ENCODE measurements at regions not wholly inside any gene's neighbourhood (a gene's known extent, or its start where the extent isn't known, plus 50 kb on each side); places are given as distances from the start of the nearest gene placed in this dataset.

GRCh38 chr3:132124096-132124495, 89.3 kb upstream of the CPNE4 start:
- no peak for DNase-seq (ENCODE audit: low spot score)
- WGBS = 73% methylated on average over 3 of the region's 3 CpGs
- Histone ChIP-seq H3K4me1 (ENCODE audit: control insufficient read depth in 4 of 4, insufficient read depth in 4 of 4, low read length in 3 of 4) (no peaks in the 10 kb centered on the region), H3K9ac (ENCODE audit: low read depth in 1 of 2, low read length in 2 of 2) (no peak overlapping the region), H3K27ac (ENCODE audit: low read depth in 1 of 2, low read length in 2 of 2) (no peak overlapping the region), H3K4me3 (ENCODE audit: low read depth in 1 of 3, low read length in 3 of 3) (no peak overlapping the region), H3K9me3 (ENCODE audit: control insufficient read depth in 4 of 4, low read length in 3 of 4) (peaks cover 0 to 2% (median 0%) of the 10 kb centered on the region in 4 donors), H3K36me3 (ENCODE audit: control insufficient read depth in 4 of 4, insufficient read depth in 3 of 4, low read depth in 1 of 4, low read length in 3 of 4) (no peaks in the 10 kb centered on the region), H3K27me3 (ENCODE audit: control insufficient read depth in 4 of 4, insufficient read depth in 4 of 4, low read length in 3 of 4) (no peaks in the 10 kb centered on the region)
- TF ChIP-seq CTCF (IDR thresholded peaks at IDR 0.05; ENCODE audit: low read depth, low read length, missing input control) (no peak), YY1 (IDR thresholded peaks at IDR 0.05) (no peak)

DNA sequence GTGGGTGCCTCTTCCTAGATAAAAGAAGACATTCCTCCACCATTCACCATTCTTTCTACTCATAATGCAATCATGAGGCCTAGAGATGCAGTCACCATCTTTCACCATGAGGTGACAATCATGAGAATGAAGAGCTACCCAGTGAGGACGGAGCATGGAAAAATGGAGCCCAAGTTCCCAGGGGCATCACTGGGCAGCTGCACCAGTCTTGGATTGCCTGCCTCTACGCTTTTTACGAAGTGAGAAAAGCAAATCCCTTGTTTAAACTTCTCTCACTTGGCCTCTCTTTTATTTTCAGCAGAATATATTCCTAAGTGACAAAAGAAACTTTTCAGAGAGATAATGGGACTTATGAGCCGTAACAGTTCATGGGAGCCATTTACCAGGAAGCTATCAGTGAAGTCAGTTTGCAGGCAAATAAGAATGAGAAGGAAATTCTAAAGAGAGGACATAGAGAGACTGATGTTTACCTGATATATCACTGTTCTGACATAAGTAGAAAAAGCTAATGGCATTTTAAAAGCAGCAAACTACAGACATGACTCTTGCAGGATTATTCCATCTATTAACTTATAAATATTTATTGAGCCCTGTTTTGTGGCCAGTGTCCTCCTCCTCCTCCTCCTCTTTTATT, 90.0 kb upstream of the CPNE4 start:
- Histone ChIP-seq H3K36me3 (ENCODE audit: control insufficient read depth in 4 of 4, insufficient read depth in 3 of 4, low read depth in 1 of 4, low read length in 3 of 4) (no peaks in the 10 kb centered on the region), H3K27ac (ENCODE audit: low read depth in 1 of 2, low read length in 2 of 2) (no peak overlapping the region), H3K9me3 (ENCODE audit: control insufficient read depth in 4 of 4, low read length in 3 of 4) (peaks cover 0 to 2% (median 0%) of the 10 kb centered on the region in 4 donors), H3K9ac (ENCODE audit: low read depth in 1 of 2, low read length in 2 of 2) (no peak overlapping the region), H3K4me3 (ENCODE audit: low read depth in 1 of 3, low read length in 3 of 3) (no peak overlapping the region), H3K27me3 (ENCODE audit: control insufficient read depth in 4 of 4, insufficient read depth in 4 of 4, low read length in 3 of 4) (no peaks in the 10 kb centered on the region), H3K4me1 (ENCODE audit: control insufficient read depth in 4 of 4, insufficient read depth in 4 of 4, low read length in 3 of 4) (no peaks in the 10 kb centered on the region)
- 71% methylated on average over 4 of the region's 4 CpGs for whole genome bisulfite sequencing
- TF ChIP-seq RXRA (IDR thresholded peaks at IDR 0.05) = no peak
- no peak for TF ChIP-seq JUND (IDR thresholded peaks at IDR 0.05)
- no peak for DNase-seq (ENCODE audit: low spot score)

- no peak overlapping the region for H3K27ac ChIP-seq (ENCODE audit: low read depth in 1 of 2, low read length in 2 of 2)
- no peaks in the 10 kb centered on the region for H3K9me3 ChIP-seq (ENCODE audit: control insufficient read depth in 4 of 4, low read length in 3 of 4)
- no peak for DNase-seq (ENCODE audit: low spot score)
- no peaks in the 10 kb centered on the region for H3K36me3 ChIP-seq (ENCODE audit: control insufficient read depth in 4 of 4, insufficient read depth in 3 of 4, low read depth in 1 of 4, low read length in 3 of 4)
- no peaks in the 10 kb centered on the region for H3K4me1 ChIP-seq (ENCODE audit: control insufficient read depth in 4 of 4, insufficient read depth in 4 of 4, low read length in 3 of 4)
- WGBS = 58% methylated on average over 1 of the region's 1 CpG
- H3K9ac ChIP-seq (ENCODE audit: low read depth in 1 of 2, low read length in 2 of 2) = no peak overlapping the region
- H3K27me3 ChIP-seq (ENCODE audit: control insufficient read depth in 4 of 4, insufficient read depth in 4 of 4, low read length in 3 of 4) = no peaks in the 10 kb centered on the region
- H3K4me3 ChIP-seq (ENCODE audit: low read depth in 1 of 3, low read length in 3 of 3) = no peak overlapping the region
- no peak for TF ChIP-seq NR2F2 (IDR thresholded peaks at IDR 0.05)
Measured at GRCh38 chr3:132134611-132135010, 99.8 kb upstream of the CPNE4 start.

DNA sequence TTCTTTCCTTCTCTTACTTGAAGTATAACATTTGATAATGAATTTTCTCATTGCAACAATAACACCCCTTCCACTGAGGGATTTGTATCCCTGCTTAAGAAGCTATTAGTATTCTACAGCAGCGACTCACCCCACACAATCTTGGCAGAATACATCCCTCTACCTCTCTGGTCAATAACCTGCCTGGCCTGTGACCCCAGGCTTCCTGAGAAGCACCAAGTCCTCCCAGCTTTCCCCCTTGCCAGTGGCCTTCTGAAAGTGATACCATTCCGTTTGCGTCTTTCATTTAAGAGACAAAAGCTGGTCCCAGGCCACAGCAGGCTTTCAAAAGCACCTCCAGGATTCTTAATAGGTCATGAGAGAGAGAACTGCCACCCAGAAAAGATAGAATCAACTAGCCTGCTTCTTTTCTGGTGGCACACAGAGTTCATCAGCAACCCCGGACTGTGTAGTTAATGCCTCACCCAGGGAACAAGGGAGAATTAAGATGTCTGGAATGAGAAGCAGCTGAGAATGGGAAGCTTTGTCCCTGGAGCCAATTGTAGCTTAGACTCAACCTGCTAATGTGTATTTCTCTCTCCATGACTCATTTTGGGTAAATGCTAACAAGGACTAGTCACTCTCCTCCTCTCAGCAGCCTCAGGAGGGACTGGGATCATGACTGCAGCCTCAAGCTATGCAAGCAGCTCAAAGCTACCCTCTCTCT, 101.0 kb upstream of the CPNE4 start:
- H3K9ac ChIP-seq (ENCODE audit: low read depth in 1 of 2, low read length in 2 of 2) = no peak overlapping the region
- H3K27ac ChIP-seq (ENCODE audit: low read depth in 1 of 2, low read length in 2 of 2) = no peak overlapping the region
- no peak for DNase-seq (ENCODE audit: low spot score)
- TF ChIP-seq CTCF (IDR thresholded peaks at IDR 0.05; ENCODE audit: low read depth, low read length, missing input control) (no peak), GABPA (IDR thresholded peaks at IDR 0.05 in 1 of 2, conservative IDR thresholded peaks at IDR 0.05 in 1 of 2) (no peak), HNF4A (conservative IDR thresholded peaks at IDR 0.05) (no peak), HNF4G (IDR thresholded peaks at IDR 0.05) (no peak), FOXA2 (IDR thresholded peaks at IDR 0.05) (no peak), RAD21 (IDR thresholded peaks at IDR 0.05) (no peak), REST (IDR thresholded peaks at IDR 0.05) (no peak), EGR1 (IDR thresholded peaks at IDR 0.05; ENCODE audit: low read depth in 2 of 2) (no peak), NR2F2 (IDR thresholded peaks at IDR 0.05) (no peak), RXRA (IDR thresholded peaks at IDR 0.05) (no peak), SP1 (IDR thresholded peaks at IDR 0.05) (no peak), JUND (IDR thresholded peaks at IDR 0.05) (no peak), YY1 (IDR thresholded peaks at IDR 0.05) (no peak)
- TF ChIP-seq, protein P1, sequence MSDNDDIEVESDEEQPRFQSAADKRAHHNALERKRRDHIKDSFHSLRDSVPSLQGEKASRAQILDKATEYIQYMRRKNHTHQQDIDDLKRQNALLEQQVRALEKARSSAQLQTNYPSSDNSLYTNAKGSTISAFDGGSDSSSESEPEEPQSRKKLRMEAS (IDR thresholded peaks at IDR 0.05) = no peak

More for the DNA sequence above, 101.0 kb upstream of the CPNE4 start:
- Histone ChIP-seq H3K36me3 (ENCODE audit: control insufficient read depth in 4 of 4, insufficient read depth in 3 of 4, low read depth in 1 of 4, low read length in 3 of 4) (no peaks in the 10 kb centered on the region), H3K9me3 (ENCODE audit: control insufficient read depth in 4 of 4, low read length in 3 of 4) (no peaks in the 10 kb centered on the region), H3K4me1 (ENCODE audit: control insufficient read depth in 4 of 4, insufficient read depth in 4 of 4, low read length in 3 of 4) (no peaks in the 10 kb centered on the region), H3K27me3 (ENCODE audit: control insufficient read depth in 4 of 4, insufficient read depth in 4 of 4, low read length in 3 of 4) (no peaks in the 10 kb centered on the region), H3K4me3 (ENCODE audit: low read depth in 1 of 3, low read length in 3 of 3) (no peak overlapping the region)
- 59% methylated on average over 4 of the region's 4 CpGs for WGBS

All from liver (tissue), 8 donors.